Kidney epithelial cell (primary cell): ENCODE measurements at regions not wholly inside any gene's neighbourhood (a gene's known extent, or its start where the extent isn't known, plus 50 kb on each side); places are given as distances from the start of the nearest gene placed in this dataset.

Experiments
- DNase-seq: peaks from one replicate; pipeline ENCODE4 v3.0.0-alpha.2; 2010; ENCODE audit warnings: low read depth
- H3K27me3 ChIP-seq: 2 replicates; pipeline ENCODE4 v1.6.0; 2011; ENCODE audit warnings: low read length; ENCODE audit not compliant: control insufficient read depth, insufficient read depth
- H3K36me3 ChIP-seq: 2 replicates; pipeline ENCODE4 v1.5.1; 2011; ENCODE audit warnings: low read length; ENCODE audit not compliant: control insufficient read depth, insufficient read depth
- H3K4me3 ChIP-seq: 2 replicates; pipeline ENCODE4 v1.5.1; 2011; ENCODE audit warnings: low read depth, mild to moderate bottlenecking, control low read depth, low read length
- CTCF ChIP-seq: IDR thresholded peaks from 2 replicates; pipeline ENCODE4 v1.5.1; 2011; ENCODE audit warnings: mild to moderate bottlenecking, moderate library complexity, low read length, control low read depth, inconsistent platforms; ENCODE audit not compliant: insufficient read depth, poor library complexity, severe bottlenecking

- no peaks in the 10 kb centered on the region for H3K36me3 ChIP-seq
- no peak overlapping the region for H3K4me3 ChIP-seq
- no peaks in the 10 kb centered on the region for H3K27me3 ChIP-seq
- DNase-seq, result no peak
- TF ChIP-seq CTCF, result no peak
Measured at GRCh38 chr9:108188482-108188881, 667.3 kb downstream of the ACTL7B start.

- no peak for DNase-seq
- Histone ChIP-seq H3K4me3 (no peak overlapping the region), H3K27me3 (no peaks in the 10 kb centered on the region), H3K36me3 (no peaks in the 10 kb centered on the region)
- no peak for TF ChIP-seq CTCF
Measured at GRCh38 chr9:108186642-108187395, 669.0 kb downstream of the ACTL7B start.

GRCh38 chr9:108185613-108186012 lies 670.2 kb downstream of the ACTL7B start:
- Histone ChIP-seq H3K4me3 (no peak overlapping the region), H3K27me3 (no peaks in the 10 kb centered on the region), H3K36me3 (no peaks in the 10 kb centered on the region)
- no peak for DNase-seq
- no peak for TF ChIP-seq CTCF

GRCh38 chr9:108184941-108185340 lies 670.8 kb downstream of the ACTL7B start:
- DNase-seq, result no peak
- Histone ChIP-seq H3K4me3 (no peak overlapping the region), H3K36me3 (no peaks in the 10 kb centered on the region), H3K27me3 (no peaks in the 10 kb centered on the region)
- no peak for TF ChIP-seq CTCF

- Histone ChIP-seq H3K27me3 (no peaks in the 10 kb centered on the region), H3K4me3 (no peak overlapping the region), H3K36me3 (no peaks in the 10 kb centered on the region)
- no peak for DNase-seq
- no peak for TF ChIP-seq CTCF
Measured at GRCh38 chr9:108184009-108184408, 671.8 kb downstream of the ACTL7B start.

- Histone ChIP-seq H3K36me3 (no peaks in the 10 kb centered on the region), H3K4me3 (no peak overlapping the region), H3K27me3 (no peaks in the 10 kb centered on the region)
- no peak for DNase-seq
- no peak for TF ChIP-seq CTCF
Measured at GRCh38 chr9:108182950-108183381, 672.8 kb downstream of the ACTL7B start.
